HEK293T (cell line): ENCODE measurements at regions not wholly inside any gene's neighbourhood (a gene's known extent, or its start where the extent isn't known, plus 50 kb on each side); places are given as distances from the start of the nearest gene placed in this dataset.

Source experiments
- CTCF ChIA-PET: fragments of 350-600 bp; formaldehyde crosslinking; extraction: SDS; loops from one replicate; lab custom pipeline; 2021; ENCODE audit warnings: antibody characterized with exemption, inconsistent platforms; lab: Yijun Ruan, JAX
- POLR2A ChIA-PET: fragments of 350-600 bp; formaldehyde crosslinking; extraction: SDS; loops from one replicate; lab custom pipeline; 2020; ENCODE audit warnings: antibody characterized with exemption, inconsistent platforms; lab: Yijun Ruan, JAX
- DNase-seq: peaks from one replicate; pipeline ENCODE4 v3.0.0; 2012; ENCODE audit warnings: mixed read lengths; ENCODE audit errors: extremely low spot score
- ARNT ChIP-seq: fragments of 450-650 bp; IDR thresholded peaks from 2 replicates; pipeline ENCODE4 v1.6.1; 2017; ENCODE audit warnings: mild to moderate bottlenecking
- BHLHE40 ChIP-seq: fragments of 450-650 bp; IDR thresholded peaks from 2 replicates; pipeline ENCODE4 v1.6.1; 2016; ENCODE audit warnings: mild to moderate bottlenecking, moderate library complexity, borderline replicate concordance
- CTBP1 ChIP-seq: fragments of 450-650 bp; IDR thresholded peaks from 2 replicates; pipeline ENCODE4 v1.6.1; 2016; ENCODE audit warnings: borderline replicate concordance
- ELF4 ChIP-seq: fragments of 450-650 bp; IDR thresholded peaks from 2 replicates; pipeline ENCODE4 v1.6.1; 2017; ENCODE audit warnings: antibody characterized with exemption
- FOXA1 ChIP-seq: fragments of 450-650 bp; IDR thresholded peaks from 2 replicates; pipeline ENCODE4 v1.6.1; 2016; ENCODE audit warnings: mild to moderate bottlenecking
- FOXK2 ChIP-seq: fragments of 450-650 bp; IDR thresholded peaks from 2 replicates; pipeline ENCODE4 v1.6.1; 2016; ENCODE audit warnings: mild to moderate bottlenecking
- FOXM1 ChIP-seq: fragments of 450-650 bp; IDR thresholded peaks from 2 replicates; pipeline ENCODE4 v1.6.1; 2017; ENCODE audit warnings: mild to moderate bottlenecking, borderline replicate concordance
- HDGF ChIP-seq: fragments of 450-650 bp; IDR thresholded peaks from 2 replicates; pipeline ENCODE4 v1.6.1; 2017; ENCODE audit warnings: antibody characterized with exemption, borderline replicate concordance
- L3MBTL2 ChIP-seq: fragments of 450-650 bp; conservative IDR thresholded peaks from 2 replicates; pipeline ENCODE4 v1.6.1; 2016; ENCODE audit warnings: mild to moderate bottlenecking
- LEF1 ChIP-seq: fragments of 450-650 bp; IDR thresholded peaks from 2 replicates; pipeline ENCODE4 v1.6.1; 2017; ENCODE audit warnings: mild to moderate bottlenecking, borderline replicate concordance
- NFRKB ChIP-seq: fragments of 450-650 bp; IDR thresholded peaks from 2 replicates; pipeline ENCODE4 v1.6.1; 2016; ENCODE audit warnings: mild to moderate bottlenecking, moderate library complexity
- SP1 ChIP-seq: fragments of 450-650 bp; IDR thresholded peaks from 2 replicates; pipeline ENCODE4 v1.6.1; 2017
- SUZ12 ChIP-seq: fragments of 450-650 bp; IDR thresholded peaks from 2 replicates; pipeline ENCODE4 v1.6.1; 2016; ENCODE audit warnings: mild to moderate bottlenecking
- TARDBP ChIP-seq: fragments of 450-650 bp; IDR thresholded peaks from 2 replicates; pipeline ENCODE4 v1.6.1; 2016
- ZNF384 ChIP-seq: fragments of 450-650 bp; IDR thresholded peaks from 2 replicates; pipeline ENCODE4 v1.6.1; 2016
- TF ChIP-seq, protein P1 (sequence below): fragments of 450-650 bp; IDR thresholded peaks from 2 replicates; pipeline ENCODE4 v1.6.1; 2016

- ChIA-PET POLR2A (no interaction called here), CTCF (no interaction called here)
- TF ChIP-seq SUZ12 = no peak
- TF ChIP-seq L3MBTL2 = no peak
- TF ChIP-seq, protein P1, sequence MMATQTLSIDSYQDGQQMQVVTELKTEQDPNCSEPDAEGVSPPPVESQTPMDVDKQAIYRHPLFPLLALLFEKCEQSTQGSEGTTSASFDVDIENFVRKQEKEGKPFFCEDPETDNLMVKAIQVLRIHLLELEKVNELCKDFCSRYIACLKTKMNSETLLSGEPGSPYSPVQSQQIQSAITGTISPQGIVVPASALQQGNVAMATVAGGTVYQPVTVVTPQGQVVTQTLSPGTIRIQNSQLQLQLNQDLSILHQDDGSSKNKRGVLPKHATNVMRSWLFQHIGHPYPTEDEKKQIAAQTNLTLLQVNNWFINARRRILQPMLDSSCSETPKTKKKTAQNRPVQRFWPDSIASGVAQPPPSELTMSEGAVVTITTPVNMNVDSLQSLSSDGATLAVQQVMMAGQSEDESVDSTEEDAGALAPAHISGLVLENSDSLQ = no peak
- TF ChIP-seq FOXK2 = no peak
- no peak for DNase-seq
These were observed 97.9 kb downstream of the RCN1 start for GRCh38 chr11:32188785-32189184.

DNA sequence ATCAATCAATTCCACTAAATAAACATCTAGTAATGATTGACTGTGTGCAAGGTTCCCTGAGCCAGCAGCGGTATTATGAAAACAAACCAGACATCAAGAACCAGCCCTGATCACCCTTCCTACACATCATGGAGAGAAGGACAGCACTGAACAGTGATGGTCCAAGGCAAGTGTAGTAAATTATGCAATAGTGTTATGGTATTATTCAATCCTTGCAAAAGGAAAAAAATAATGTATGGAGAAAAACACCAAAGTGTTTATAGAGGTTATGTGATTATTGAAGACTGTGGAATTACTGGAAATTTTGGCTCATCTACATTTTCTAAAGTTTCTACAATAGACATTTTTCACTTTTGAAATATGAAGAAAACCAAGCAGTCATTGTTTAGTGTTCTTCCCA, 105.3 kb downstream of the RCN1 start:
- POLR2A ChIA-PET = no interaction called here
- TF ChIP-seq CTBP1 (no peak), HDGF (no peak), ARNT (no peak), NFRKB (no peak), LEF1 (no peak), ELF4 (no peak), BHLHE40 (no peak), TARDBP (no peak), FOXM1 (no peak), FOXK2 (no peak), ZNF384 (no peak), FOXA1 (no peak)
- CTCF ChIA-PET = no interaction called here
- DNase-seq = no peak

- POLR2A ChIA-PET = no interaction called here
- TF ChIP-seq ZNF384 (no peak), ARNT (no peak), FOXA1 (no peak), FOXM1 (no peak), NFRKB (no peak), LEF1 (no peak), FOXK2 (no peak), BHLHE40 (no peak), ELF4 (no peak), SUZ12 (no peak), HDGF (no peak)
- TF ChIP-seq, protein P1 = no peak
- CTCF ChIA-PET = no interaction called here
- no peak for DNase-seq
These were observed 107.2 kb downstream of the RCN1 start for GRCh38 chr11:32198053-32198452.

- ChIA-PET CTCF (no interaction called here), POLR2A (no interaction called here)
- TF ChIP-seq, protein P1 = no peak
- TF ChIP-seq ELF4 (no peak), HDGF (no peak), TARDBP (no peak), SP1 (no peak), FOXA1 (no peak), ZNF384 (no peak), FOXM1 (no peak), LEF1 (no peak), NFRKB (no peak), CTBP1 (no peak), FOXK2 (no peak), BHLHE40 (no peak), L3MBTL2 (no peak), SUZ12 (no peak), ARNT (no peak)
- DNase-seq = no peak
These were observed 109.4 kb downstream of the RCN1 start for GRCh38 chr11:32200136-32200847.

DNA sequence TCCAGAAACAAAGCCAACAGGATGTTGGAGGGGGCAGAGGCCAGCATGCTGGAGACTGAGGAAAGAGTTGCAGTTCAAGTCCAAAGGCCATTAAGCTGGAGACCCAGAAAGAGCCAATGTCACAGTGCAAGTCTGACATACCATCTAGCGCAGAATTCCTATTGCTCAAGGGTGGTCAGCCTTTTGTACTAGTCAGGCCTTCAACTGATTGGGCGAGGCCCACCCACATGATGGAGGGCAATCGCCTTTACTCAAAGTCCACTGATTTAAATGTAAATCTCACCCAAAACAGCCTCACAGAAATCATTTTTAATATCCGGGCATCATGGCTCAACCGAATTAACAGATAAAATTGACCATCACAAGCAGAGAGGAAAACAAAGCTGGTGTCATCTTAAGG, 113.9 kb downstream of the RCN1 start:
- no peak for DNase-seq
- ChIA-PET POLR2A (no interaction called here), CTCF (no interaction called here)
- TF ChIP-seq CTBP1 (no peak), ARNT (no peak), ZNF384 (no peak)

DNA sequence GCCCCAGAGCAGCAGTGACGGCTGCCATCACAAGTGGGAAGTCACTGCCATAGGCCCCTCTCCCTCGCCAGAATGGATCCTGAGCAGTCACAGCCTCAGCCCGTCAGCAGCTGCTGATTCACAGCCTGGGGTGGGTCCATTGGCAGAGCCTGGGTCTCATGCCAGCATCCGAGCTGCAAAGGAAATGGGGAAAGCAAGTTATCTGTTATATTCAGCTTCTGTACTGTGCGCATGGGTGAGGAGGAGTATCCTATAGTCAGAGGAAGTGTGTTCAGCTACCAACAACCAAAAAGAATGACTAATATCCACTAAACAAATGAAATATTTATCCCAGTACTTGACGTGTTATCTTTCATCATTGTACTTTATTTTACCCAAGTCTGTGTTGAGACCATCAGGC, 119.7 kb downstream of the RCN1 start:
- ChIA-PET CTCF (no interaction called here), POLR2A (no interaction called here)
- TF ChIP-seq FOXA1 (no peak), SUZ12 (no peak), ZNF384 (no peak), ARNT (no peak), BHLHE40 (no peak), LEF1 (no peak), ELF4 (no peak), FOXK2 (no peak), HDGF (no peak)
- no peak for DNase-seq

GRCh38 chr11:32213223-32213622, 122.3 kb downstream of the RCN1 start:
- CTCF ChIA-PET = interaction anchor here (1.5 kb wide), 1 partner anchor 19 kb away, joined by 7 read pairs; no protein-coding TSS in a partner anchor
- TF ChIP-seq SP1 (no peak), SUZ12 (no peak), BHLHE40 (no peak), LEF1 (no peak), FOXA1 (no peak), CTBP1 (no peak), NFRKB (no peak)
- POLR2A ChIA-PET = no interaction called here
- no peak for DNase-seq
